Uterus (tissue), 2 donors: ENCODE measurements at regions not wholly inside any gene's neighbourhood (a gene's known extent, or its start where the extent isn't known, plus 50 kb on each side); places are given as distances from the start of the nearest gene placed in this dataset.

Experiments
- POLR2A ChIP-seq, 2 donors: fragments of 450-650 bp; IDR thresholded peaks; one replicate each; pipeline ENCODE4 v1.6.1; 2016; ENCODE audit warnings: antibody characterized with exemption in 2 of 2, mild to moderate bottlenecking in 1 of 2, moderate library complexity in 1 of 2
- TF ChIP-seq, protein P1 (sequence below), 4 experiments: fragments of 200-600 bp in 2 of 4; fragments of 450-650 bp in 2 of 4; sonication (generic) in 2 of 4; IDR thresholded peaks; one replicate each; pipeline ENCODE4 v1.5.1; 2016 to 2019; ENCODE audit warnings: antibody characterized with exemption in 4 of 4, mild to moderate bottlenecking in 2 of 4, moderate library complexity in 1 of 4

- TF ChIP-seq, protein P1, sequence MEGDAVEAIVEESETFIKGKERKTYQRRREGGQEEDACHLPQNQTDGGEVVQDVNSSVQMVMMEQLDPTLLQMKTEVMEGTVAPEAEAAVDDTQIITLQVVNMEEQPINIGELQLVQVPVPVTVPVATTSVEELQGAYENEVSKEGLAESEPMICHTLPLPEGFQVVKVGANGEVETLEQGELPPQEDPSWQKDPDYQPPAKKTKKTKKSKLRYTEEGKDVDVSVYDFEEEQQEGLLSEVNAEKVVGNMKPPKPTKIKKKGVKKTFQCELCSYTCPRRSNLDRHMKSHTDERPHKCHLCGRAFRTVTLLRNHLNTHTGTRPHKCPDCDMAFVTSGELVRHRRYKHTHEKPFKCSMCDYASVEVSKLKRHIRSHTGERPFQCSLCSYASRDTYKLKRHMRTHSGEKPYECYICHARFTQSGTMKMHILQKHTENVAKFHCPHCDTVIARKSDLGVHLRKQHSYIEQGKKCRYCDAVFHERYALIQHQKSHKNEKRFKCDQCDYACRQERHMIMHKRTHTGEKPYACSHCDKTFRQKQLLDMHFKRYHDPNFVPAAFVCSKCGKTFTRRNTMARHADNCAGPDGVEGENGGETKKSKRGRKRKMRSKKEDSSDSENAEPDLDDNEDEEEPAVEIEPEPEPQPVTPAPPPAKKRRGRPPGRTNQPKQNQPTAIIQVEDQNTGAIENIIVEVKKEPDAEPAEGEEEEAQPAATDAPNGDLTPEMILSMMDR (IDR thresholded peaks at IDR 0.05): no peak
- TF ChIP-seq POLR2A (IDR thresholded peaks at IDR 0.05): no peak
Measured at GRCh38 chr2:5548991-5549715, 143.0 kb upstream of the SOX11 start.
